Renal cortex interstitium (tissue), 11 donors: ENCODE measurements at regions not wholly inside any gene's neighbourhood (a gene's known extent, or its start where the extent isn't known, plus 50 kb on each side); places are given as distances from the start of the nearest gene placed in this dataset.

ENCODE experiments used
- DNase-seq, 11 donors: peaks; one replicate each; pipeline ENCODE4 v3.0.0-alpha.2; 2013; ENCODE audit warnings: low read depth in 9 of 11, low spot score in 4 of 11; ENCODE audit errors: extremely low read depth in 1 of 11

GRCh38 chr17:10993126-10993525 lies 155.2 kb upstream of the PIRT start:
- DNase-seq, result peak in 1 of 11 donors; percentile 0

GRCh38 chr17:10992106-10992880 lies 154.4 kb upstream of the PIRT start:
- peak in 7 of 11 donors; percentile 2 to 37 (median 13) for DNase-seq

- no peak for DNase-seq
These were observed 149.9 kb upstream of the PIRT start for GRCh38 chr17:10987786-10988185.

GRCh38 chr17:10984220-10984619 lies 146.3 kb upstream of the PIRT start:
- DNase-seq, result no peak

DNA sequence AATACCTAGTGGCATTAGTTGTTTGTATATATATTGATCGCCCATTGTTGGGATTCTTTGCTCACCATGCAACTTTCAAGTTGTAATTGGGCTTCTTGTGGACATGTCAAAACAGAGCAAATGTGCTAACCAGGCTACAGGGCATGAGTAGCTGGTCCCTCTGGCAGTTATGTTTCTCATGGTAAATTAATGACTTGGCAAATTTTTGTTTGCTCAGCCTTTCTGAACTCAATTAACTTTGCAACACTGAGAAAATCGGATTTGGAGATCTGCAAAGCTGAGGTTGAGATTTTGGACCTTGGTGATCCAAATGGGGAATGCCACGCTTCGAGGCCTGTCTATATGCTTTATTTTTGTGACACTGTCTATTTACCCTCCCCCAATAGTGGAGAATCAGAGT lies 138.5 kb upstream of the PIRT start:
- no peak for DNase-seq

DNA sequence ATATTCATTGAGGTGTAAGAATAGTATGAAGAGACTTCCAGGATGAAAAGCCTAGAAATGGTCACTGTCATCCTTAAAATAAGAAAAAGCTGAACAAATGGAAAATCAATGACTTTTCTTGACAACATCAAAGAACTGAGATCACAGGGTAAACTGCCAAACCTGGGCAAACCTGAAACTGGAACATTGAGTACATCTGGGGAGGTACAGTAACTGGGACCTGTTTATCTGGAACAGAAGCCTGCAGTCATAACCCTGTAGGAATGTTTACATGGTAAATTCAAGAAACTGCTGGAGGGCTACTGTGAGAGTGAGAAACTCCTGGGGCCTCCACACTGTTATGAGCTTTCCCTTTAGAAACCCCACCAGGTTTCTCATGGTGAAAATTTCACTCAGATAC lies 130.1 kb upstream of the PIRT start:
- DNase-seq, result no peak

- no peak for DNase-seq
These were observed 118.9 kb upstream of the PIRT start for GRCh38 chr17:10956821-10957220.

- DNase-seq, result no peak
These were observed 106.9 kb upstream of the PIRT start for GRCh38 chr17:10944819-10945218.

DNA sequence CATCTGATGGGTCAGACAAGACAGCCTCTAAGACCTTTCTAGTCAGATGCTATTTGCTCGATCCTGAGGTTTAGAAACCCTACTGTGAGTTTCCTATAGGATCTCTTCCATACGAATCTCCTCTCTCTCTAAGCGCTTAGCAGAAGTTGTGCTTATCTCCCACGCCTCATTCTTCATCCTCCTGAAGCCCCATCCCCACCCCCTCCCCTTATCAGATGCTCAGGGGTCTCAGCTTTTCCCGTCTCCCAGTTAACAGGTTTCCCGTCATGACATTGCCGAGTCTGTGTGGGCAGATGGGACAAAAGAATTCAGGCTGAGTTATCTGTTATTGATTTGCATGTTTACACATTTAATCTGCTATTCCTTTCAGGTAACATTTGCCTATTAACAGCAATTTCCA lies 99.0 kb upstream of the PIRT start:
- DNase-seq, result no peak

DNA sequence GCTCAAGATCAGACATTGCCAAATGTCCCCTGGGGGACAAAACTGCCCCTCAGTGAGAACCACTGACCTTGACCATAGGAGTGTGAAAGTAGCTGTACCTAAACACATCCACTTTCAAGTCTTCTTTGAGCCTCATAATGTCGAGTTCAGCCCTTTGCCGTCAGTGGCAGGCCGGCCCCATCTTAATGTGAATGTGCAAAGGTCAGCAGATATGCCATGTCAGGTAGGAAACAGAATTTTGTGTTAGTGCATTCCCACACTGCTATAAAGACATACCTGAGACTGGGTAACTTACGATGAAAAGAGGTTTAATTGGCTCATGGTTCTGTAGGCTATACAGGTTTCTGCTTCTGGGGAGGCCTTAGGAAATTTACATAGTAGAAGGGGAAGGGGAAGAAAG lies 95.1 kb upstream of the PIRT start:
- no peak for DNase-seq

DNA sequence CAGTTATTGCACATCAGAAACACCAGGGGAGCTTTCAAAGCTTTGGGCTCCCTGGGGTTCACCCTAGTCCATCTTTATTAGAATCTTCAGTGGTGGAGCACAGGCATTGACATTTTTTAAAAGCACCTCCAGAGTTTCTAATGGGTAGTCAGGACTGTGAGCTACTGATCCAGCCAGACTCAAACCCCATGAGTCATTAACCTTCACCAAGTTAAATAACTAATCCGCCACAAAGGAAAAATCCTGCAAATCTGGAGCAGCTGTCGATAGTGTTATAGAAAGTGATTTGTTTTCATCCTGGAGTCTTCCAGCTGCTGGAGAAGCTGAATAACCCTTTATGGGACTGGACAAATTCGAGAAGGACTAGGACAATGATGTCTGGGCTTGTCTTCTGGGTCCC lies 93.2 kb upstream of the PIRT start:
- DNase-seq, result no peak

- no peak for DNase-seq
These were observed 89.8 kb upstream of the PIRT start for GRCh38 chr17:10927712-10928111.

- DNase-seq, result no peak
These were observed 82.7 kb upstream of the PIRT start for GRCh38 chr17:10920558-10921108.

DNA sequence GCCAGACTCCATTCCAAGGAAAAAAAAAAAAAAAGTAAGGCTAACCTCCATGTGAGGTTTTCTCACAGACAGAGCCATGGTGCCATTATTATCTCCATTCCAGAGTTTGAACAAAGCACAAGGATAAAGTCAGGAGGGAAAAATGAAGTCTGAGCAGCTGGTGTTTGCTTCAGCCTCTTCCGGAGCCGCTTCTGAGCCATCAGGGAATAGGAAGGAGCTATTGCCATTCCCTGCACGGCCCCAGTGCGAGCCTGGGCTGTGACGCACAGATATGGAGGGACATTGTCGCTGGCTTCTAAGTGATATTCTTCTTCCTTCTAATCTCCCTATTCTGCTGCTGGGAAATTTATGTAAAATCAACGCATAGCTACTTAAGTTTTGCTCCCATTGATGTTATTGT lies 69.5 kb upstream of the PIRT start:
- DNase-seq, result no peak

- DNase-seq, result peak in 3 of 11 donors; percentile 12 to 23 (median 12)
These were observed 61.4 kb upstream of the PIRT start for GRCh38 chr17:10899281-10899680.

GRCh38 chr17:10894220-10894619 lies 56.3 kb upstream of the PIRT start:
- DNase-seq, result no peak

- DNase-seq, result no peak
These were observed 51.0 kb upstream of the PIRT start for GRCh38 chr17:10888858-10889257.
